ENCODE measurements at regions not wholly inside any gene's neighbourhood (a gene's known extent, or its start where the extent isn't known, plus 50 kb on each side); places are given as distances from the start of the nearest gene placed in this dataset.

DNA sequence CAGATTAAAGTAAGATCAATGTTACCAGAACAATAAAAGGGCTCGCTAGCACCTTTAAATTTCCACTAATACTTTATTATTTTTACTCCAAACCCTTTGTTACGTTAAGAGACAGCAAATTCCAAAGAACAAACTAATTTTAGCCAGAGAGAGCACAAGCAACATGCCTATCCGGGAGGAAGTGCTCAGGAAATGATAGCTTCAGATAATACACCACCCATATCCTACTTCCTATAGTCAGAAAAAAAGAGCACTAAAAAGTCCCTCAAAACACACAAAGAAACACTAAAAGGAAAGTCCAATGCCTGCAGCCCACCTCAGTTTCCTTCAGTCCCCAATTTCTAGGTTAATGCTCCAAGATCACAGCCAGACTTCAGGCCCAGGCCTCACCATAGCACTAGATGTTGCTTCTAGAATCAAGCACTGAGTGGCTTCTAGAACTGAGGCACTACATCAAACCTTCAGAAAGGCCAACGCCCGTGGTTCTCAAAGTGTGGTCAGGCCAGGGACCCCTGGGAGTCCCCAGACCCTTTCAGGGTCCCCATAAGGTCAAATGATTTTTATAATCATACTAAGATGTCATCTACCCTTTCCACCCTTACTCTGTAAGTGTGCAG lies 142.6 kb downstream of the PSMG1 start:
- Mint-ChIP-seq H3K27ac (ENCODE audit: unreplicated experiment) (no peak overlapping the region), H3K4me3 (ENCODE audit: unreplicated experiment) (no peak overlapping the region), H3K36me3 (ENCODE audit: low read depth) (no peaks in the 10 kb centered on the region), H3K4me1 (ENCODE audit: low read depth) (peaks cover 4% of the 10 kb centered on the region), H3K27me3 (ENCODE audit: low read depth) (peaks cover 4% of the 10 kb centered on the region), H3K9me3 (ENCODE audit: low read depth) (no peaks in the 10 kb centered on the region)
- TF ChIP-seq, protein P1, sequence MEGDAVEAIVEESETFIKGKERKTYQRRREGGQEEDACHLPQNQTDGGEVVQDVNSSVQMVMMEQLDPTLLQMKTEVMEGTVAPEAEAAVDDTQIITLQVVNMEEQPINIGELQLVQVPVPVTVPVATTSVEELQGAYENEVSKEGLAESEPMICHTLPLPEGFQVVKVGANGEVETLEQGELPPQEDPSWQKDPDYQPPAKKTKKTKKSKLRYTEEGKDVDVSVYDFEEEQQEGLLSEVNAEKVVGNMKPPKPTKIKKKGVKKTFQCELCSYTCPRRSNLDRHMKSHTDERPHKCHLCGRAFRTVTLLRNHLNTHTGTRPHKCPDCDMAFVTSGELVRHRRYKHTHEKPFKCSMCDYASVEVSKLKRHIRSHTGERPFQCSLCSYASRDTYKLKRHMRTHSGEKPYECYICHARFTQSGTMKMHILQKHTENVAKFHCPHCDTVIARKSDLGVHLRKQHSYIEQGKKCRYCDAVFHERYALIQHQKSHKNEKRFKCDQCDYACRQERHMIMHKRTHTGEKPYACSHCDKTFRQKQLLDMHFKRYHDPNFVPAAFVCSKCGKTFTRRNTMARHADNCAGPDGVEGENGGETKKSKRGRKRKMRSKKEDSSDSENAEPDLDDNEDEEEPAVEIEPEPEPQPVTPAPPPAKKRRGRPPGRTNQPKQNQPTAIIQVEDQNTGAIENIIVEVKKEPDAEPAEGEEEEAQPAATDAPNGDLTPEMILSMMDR (IDR thresholded peaks at IDR 0.05): no peak
- DNase-seq (ENCODE audit: low spot score): no peak

DNA sequence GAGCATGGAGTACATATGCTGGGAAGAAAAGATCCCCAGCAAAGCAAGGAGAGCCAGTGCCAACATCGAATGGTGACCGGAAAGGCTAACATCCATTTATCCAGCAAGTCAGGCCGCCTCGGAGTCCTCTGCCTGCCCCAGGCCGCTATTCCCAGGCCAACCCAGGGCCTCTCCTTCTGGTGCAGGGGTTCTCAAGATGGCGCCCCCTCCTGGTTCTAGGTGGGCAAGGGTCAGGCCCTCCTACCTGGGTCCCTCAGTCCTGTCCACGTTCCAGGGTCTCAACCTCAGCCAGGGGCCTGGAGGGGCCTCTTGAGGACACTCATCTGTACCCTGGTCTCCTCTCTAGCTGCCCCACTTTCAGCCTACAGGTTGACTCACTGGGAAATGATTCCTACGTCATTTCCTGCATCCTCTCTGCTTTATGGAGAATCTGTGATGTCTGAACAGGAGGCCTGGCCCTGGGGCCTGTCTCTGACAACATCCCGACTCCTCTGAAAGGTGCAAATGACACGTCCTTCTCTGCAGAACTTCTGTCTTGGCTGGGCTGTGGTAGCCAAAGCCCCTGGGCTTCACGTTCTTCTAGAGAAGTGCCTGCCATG lies 145.3 kb downstream of the PSMG1 start:
- no peak for DNase-seq (ENCODE audit: low spot score)
- Mint-ChIP-seq H3K27me3 (ENCODE audit: low read depth) (peaks cover 8% of the 10 kb centered on the region), H3K36me3 (ENCODE audit: low read depth) (no peaks in the 10 kb centered on the region), H3K4me3 (ENCODE audit: unreplicated experiment) (no peak overlapping the region), H3K4me1 (ENCODE audit: low read depth) (peaks cover 20% of the 10 kb centered on the region), H3K27ac (ENCODE audit: unreplicated experiment) (no peak overlapping the region), H3K9me3 (ENCODE audit: low read depth) (no peaks in the 10 kb centered on the region)
- TF ChIP-seq, protein P1 (IDR thresholded peaks at IDR 0.05): peak; percentile 41

DNA sequence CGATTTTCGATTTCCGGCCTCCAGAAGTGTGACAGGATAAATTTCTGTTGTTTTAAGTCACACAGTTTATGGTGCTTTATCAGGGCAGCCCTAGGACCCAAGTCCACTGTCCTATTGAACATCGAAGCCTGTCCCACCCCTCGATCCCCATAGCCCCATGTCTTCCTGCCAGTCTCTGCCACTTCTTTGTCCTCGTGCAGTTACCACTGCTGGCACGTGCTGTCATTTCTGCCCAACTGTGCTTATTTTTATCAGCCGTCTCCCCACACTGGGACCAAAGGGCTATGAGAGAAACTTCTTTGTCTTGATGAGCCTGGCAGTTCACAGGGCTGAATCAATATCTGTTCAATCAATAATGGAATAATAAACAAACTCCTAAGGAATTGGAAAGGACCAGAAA lies 146.7 kb downstream of the PSMG1 start:
- Mint-ChIP-seq H3K27ac (ENCODE audit: unreplicated experiment) (no peak overlapping the region), H3K9me3 (ENCODE audit: low read depth) (no peaks in the 10 kb centered on the region), H3K27me3 (ENCODE audit: low read depth) (peaks cover 10% of the 10 kb centered on the region), H3K4me3 (ENCODE audit: unreplicated experiment) (no peak overlapping the region), H3K4me1 (ENCODE audit: low read depth) (peaks cover 20% of the 10 kb centered on the region), H3K36me3 (ENCODE audit: low read depth) (no peaks in the 10 kb centered on the region)
- DNase-seq (ENCODE audit: low spot score): no peak
- TF ChIP-seq, protein P1 (IDR thresholded peaks at IDR 0.05): no peak

DNA sequence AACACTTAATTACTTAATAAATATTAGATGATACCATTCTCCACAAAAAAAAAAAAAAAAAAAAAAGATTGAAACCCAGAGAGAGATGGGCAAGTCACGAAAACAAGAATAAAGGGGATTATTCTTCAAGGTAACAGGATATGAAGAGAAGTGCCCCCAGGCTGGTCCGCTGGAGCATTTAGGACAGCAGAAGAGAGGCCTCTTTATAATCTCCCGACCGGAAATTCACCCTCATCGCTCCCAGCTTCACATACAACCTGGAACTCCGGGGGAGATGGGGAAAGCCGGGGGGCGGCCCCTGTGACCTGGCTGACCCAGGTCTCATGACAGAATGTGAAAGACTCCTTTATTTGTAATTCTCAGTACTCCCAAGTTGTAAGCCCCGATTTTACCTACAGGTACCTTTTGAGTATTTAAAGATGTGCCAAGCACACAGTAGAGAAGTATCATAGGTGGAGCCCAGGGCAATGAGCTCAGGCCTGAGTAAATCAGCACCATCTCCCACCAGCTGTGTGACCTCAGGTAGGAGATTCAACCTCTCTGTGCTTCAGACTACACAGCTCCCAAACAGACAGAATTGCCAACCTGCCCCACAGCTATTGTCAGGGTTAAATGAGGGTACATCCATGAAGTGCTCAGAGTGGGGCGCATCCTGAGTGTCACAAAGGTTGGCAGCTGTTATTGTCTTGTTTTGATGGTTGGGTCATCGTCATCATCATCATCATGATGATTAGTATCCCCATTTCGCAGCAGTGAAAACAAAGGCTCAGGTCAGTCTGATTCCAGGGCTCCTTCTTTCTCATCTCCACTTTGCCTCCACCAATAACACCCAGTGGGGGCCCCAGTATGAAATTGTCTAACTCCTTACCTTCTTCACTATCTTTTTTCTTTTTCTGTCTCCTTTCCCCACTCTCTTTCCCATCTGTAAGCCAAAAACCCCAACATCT lies 148.4 kb downstream of the PSMG1 start:
- TF ChIP-seq, protein P1 (IDR thresholded peaks at IDR 0.05): no peak
- DNase-seq (ENCODE audit: low spot score): no peak
- Mint-ChIP-seq H3K4me1 (ENCODE audit: low read depth) (peaks cover 16% of the 10 kb centered on the region), H3K36me3 (ENCODE audit: low read depth) (no peaks in the 10 kb centered on the region), H3K27ac (ENCODE audit: unreplicated experiment) (no peak overlapping the region), H3K27me3 (ENCODE audit: low read depth) (peaks cover 10% of the 10 kb centered on the region), H3K9me3 (ENCODE audit: low read depth) (no peaks in the 10 kb centered on the region), H3K4me3 (ENCODE audit: unreplicated experiment) (no peak overlapping the region)

DNA sequence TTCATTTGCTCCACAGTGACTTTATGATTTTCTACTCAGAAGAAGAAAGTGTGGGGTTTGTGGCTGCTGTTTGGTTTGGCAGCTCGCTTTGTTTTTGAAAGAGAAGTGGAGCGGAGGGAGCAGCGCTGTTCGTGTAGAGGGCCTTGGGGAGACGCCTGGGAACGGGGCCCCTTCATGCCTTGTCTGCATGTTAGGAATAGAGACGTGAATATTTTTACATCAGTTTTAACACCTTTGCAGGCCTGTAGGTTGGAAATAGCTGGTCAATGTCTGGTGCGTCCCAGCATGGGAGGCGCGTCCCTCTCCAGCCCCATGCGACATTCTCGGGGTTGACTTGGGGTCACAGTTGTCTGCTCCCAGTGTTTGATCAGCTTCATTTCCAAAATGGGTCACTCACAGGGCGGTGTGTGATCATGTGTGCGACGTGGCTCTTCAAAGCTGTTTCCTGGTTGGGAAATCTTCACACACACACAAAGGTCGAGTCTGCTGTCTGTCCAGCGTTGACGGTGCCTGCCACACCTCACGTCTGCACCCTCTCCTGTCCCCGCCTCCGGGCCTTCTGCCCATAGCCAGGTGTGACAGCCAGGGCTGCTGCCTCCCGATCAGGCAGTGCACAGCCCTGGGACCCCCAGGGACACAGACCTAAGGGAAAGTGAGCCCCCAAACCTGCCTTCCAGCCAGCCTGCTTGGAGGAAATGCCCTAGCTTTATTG lies 149.2 kb downstream of the PSMG1 start:
- Mint-ChIP-seq H3K27ac (ENCODE audit: unreplicated experiment) (peak overlapping the region; percentile 79), H3K27me3 (ENCODE audit: low read depth) (peaks cover 10% of the 10 kb centered on the region), H3K9me3 (ENCODE audit: low read depth) (no peaks in the 10 kb centered on the region), H3K4me3 (ENCODE audit: unreplicated experiment) (peak overlapping the region; percentile 55), H3K4me1 (ENCODE audit: low read depth) (peaks cover 21% of the 10 kb centered on the region), H3K36me3 (ENCODE audit: low read depth) (no peaks in the 10 kb centered on the region)
- no peak for DNase-seq (ENCODE audit: low spot score)
- TF ChIP-seq, protein P1 (IDR thresholded peaks at IDR 0.05): no peak
